Heart left ventricle (tissue), 13 donors: ENCODE measurements at regions not wholly inside any gene's neighbourhood (a gene's known extent, or its start where the extent isn't known, plus 50 kb on each side); places are given as distances from the start of the nearest gene placed in this dataset.

Source experiments
- POLR2A ChIP-seq, 2 donors: fragments of 450-650 bp; IDR thresholded peaks; one replicate each; pipeline ENCODE4 v1.6.1; 2017; ENCODE audit warnings: antibody characterized with exemption in 2 of 2, mild to moderate bottlenecking in 2 of 2, moderate library complexity in 2 of 2
- TF ChIP-seq, protein P1 (sequence below), 12 donors: fragments of 200-600 bp; sonication (generic) in 4 of 12; IDR thresholded peaks; one replicate each; pipeline versions ENCODE4 v1.5.0 to v1.8.0; 2018 to 2022; ENCODE audit warnings: antibody characterized with exemption in 12 of 12, mild to moderate bottlenecking in 5 of 12
- donor health status: ischemic (EF 13 %, LVEDD 7.1; RV severe dilation, severe dysfunction).
- donor health status: DM: no; HTN: yes; CAD: no.
- donor health status: DM: no; HTN: no; CAD: no.
- donor health status: ischemic (EF 25% LVEDD 6.9; RV normal size, moderate dysfunction).
- donor health status: ischemic (EF 25% LVEDD 5.7; RV mildly dilated, moderate dysfunction).
- donor health status: ischemic (EF 35%, LVEDD 5.7; RV mildly dilated, moderate dysfunction).
- donor health status: nonischemic (EF 11% LVEDD 7.7; RV severe dilation, severe dysfunction).
- donor health status: DM: yes; HTN: yes; CAD: no.
- donor health status: PGD.
- donor health status: ischemic (EF 29% LVEDD 5.4; RV normal size, mild dysfunction).
- donor health status: nonischemic (EF 23%, LVEDD 6.1; RV moderate dilation, normal function).

DNA sequence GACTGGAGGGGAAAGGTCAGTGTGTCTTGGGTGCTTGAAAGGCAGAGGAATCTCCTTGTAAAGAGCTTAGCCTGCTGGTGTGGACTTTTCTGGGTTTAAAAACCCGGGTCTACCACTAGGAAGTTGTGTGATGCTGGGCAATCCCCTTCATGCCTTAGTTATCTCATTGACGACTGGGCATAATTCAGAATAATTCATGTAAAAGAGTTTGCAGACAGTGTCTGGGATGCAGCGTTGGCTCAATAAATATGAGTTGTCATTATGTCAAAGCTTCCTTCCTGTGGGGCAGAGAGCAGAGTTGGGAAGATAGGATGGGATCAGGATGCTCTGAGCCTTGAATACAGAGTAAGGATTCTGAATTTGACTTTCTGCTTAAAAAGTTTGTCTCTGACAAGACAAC is 196.4 kb downstream of the ADRA2A start:
- TF ChIP-seq, protein P1, sequence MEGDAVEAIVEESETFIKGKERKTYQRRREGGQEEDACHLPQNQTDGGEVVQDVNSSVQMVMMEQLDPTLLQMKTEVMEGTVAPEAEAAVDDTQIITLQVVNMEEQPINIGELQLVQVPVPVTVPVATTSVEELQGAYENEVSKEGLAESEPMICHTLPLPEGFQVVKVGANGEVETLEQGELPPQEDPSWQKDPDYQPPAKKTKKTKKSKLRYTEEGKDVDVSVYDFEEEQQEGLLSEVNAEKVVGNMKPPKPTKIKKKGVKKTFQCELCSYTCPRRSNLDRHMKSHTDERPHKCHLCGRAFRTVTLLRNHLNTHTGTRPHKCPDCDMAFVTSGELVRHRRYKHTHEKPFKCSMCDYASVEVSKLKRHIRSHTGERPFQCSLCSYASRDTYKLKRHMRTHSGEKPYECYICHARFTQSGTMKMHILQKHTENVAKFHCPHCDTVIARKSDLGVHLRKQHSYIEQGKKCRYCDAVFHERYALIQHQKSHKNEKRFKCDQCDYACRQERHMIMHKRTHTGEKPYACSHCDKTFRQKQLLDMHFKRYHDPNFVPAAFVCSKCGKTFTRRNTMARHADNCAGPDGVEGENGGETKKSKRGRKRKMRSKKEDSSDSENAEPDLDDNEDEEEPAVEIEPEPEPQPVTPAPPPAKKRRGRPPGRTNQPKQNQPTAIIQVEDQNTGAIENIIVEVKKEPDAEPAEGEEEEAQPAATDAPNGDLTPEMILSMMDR (IDR thresholded peaks at IDR 0.05) = no peak
- TF ChIP-seq POLR2A (IDR thresholded peaks at IDR 0.05) = no peak
